Breast epithelium (tissue), 4 donors: ENCODE measurements at regions not wholly inside any gene's neighbourhood (a gene's known extent, or its start where the extent isn't known, plus 50 kb on each side); places are given as distances from the start of the nearest gene placed in this dataset.
"Not testable (repeated sequence)": the region's sequence is repeated elsewhere in the genome, so short reads cannot be mapped to it uniquely, and the experiment has no call there.

ENCODE experiments used
- DNase-seq, 2 donors: peaks; one replicate each; pipeline ENCODE4 v3.0.0-alpha.2; 2019; ENCODE audit warnings: low spot score in 2 of 2
- H3K27ac ChIP-seq, 2 donors: fragments of 200-600 bp; sonication (generic) in 1 of 2; one replicate each; pipeline ENCODE4 v1.5.1; 2016 to 2019; ENCODE audit warnings: mild to moderate bottlenecking in 1 of 2
- H3K27me3 ChIP-seq, 2 donors: fragments of 200-600 bp; sonication (generic) in 1 of 2; one replicate each; pipeline versions ENCODE4 v1.5.1 to v1.6.0; 2017 to 2019; ENCODE audit warnings: control low read depth in 1 of 2, mild to moderate bottlenecking in 1 of 2
- H3K36me3 ChIP-seq: fragments of 200-600 bp; one replicate; pipeline ENCODE4 v1.5.1; 2019
- H3K4me1 ChIP-seq, 2 donors: fragments of 200-600 bp; sonication (generic); one replicate each; pipeline ENCODE4 v1.5.1; 2016 to 2019; ENCODE audit warnings: control low read depth in 1 of 2
- H3K4me3 ChIP-seq, 3 donors: fragments of 200-600 bp; sonication (generic); 1 replicate in 2 of 3; 2 replicates in 1 of 3; pipeline ENCODE4 v1.5.1; 2016 to 2019; ENCODE audit warnings: mild to moderate bottlenecking in 3 of 3, moderate library complexity in 2 of 3
- H3K9me3 ChIP-seq, 2 donors: fragments of 200-600 bp; sonication (generic) in 1 of 2; one replicate each; pipeline ENCODE4 v1.5.1; 2016 to 2019; ENCODE audit warnings: control low read depth in 1 of 2
- CTCF ChIP-seq, 3 donors: fragments of 450-650 bp; IDR thresholded peaks; one replicate each; pipeline ENCODE4 v1.5.1; 2016 to 2017; ENCODE audit warnings: antibody characterized with exemption in 3 of 3, mild to moderate bottlenecking in 3 of 3, moderate library complexity in 3 of 3
- POLR2A ChIP-seq: fragments of 450-650 bp; IDR thresholded peaks from one replicate; pipeline ENCODE4 v1.6.1; 2016; ENCODE audit warnings: antibody characterized with exemption, mild to moderate bottlenecking, moderate library complexity
- POLR2AphosphoS5 ChIP-seq, 3 donors: sonication (generic); formaldehyde crosslinking; IDR thresholded peaks; one replicate each; pipeline ENCODE4 v1.6.1; 2017; ENCODE audit warnings: antibody characterized with exemption in 3 of 3
- intact Hi-C: fragments of 100-400 bp; cut with DNase I; formaldehyde crosslinking; loops from one replicate; pipeline ENCODE4 v1.15.1; 2023; ENCODE audit warnings: low total_unique reads

GRCh38 chr2:64889803-64890202 is 99.4 kb upstream of the SLC1A4 start:
- intact Hi-C loops, result no loop called here
- Histone ChIP-seq H3K4me1 (no peaks in the 10 kb centered on the region), H3K36me3 (no peaks in the 10 kb centered on the region), H3K27me3 (no peaks in the 10 kb centered on the region), H3K9me3 (no peaks in the 10 kb centered on the region), H3K27ac (no peak overlapping the region), H3K4me3 (no peak overlapping the region)
- no peak for DNase-seq
- no peak for TF ChIP-seq CTCF (IDR thresholded peaks at IDR 0.05)
- no peak for TF ChIP-seq POLR2AphosphoS5 (IDR thresholded peaks at IDR 0.05)
- no peak for TF ChIP-seq POLR2A

- intact Hi-C loops, H3K4me3 ChIP-seq, H3K27me3 ChIP-seq, H3K4me1 ChIP-seq, DNase-seq, H3K36me3 ChIP-seq, H3K9me3 ChIP-seq, H3K27ac ChIP-seq: not testable (repeated sequence)
Measured at GRCh38 chr2:64896572-64896971, 92.6 kb upstream of the SLC1A4 start.

GRCh38 chr2:64899081-64899865 is 89.9 kb upstream of the SLC1A4 start:
- no peaks in the 10 kb centered on the region for H3K4me1 ChIP-seq

GRCh38 chr2:64899876-64900275 is 89.3 kb upstream of the SLC1A4 start:
- H3K9me3 ChIP-seq, H3K36me3 ChIP-seq, H3K4me1 ChIP-seq, DNase-seq, H3K27ac ChIP-seq, intact Hi-C loops, H3K4me3 ChIP-seq, H3K27me3 ChIP-seq: not testable (repeated sequence)

More at GRCh38 chr2:64899081-64899865, 89.9 kb upstream of the SLC1A4 start:
- intact Hi-C loops, result no loop called here
- Histone ChIP-seq H3K27me3 (no peaks in the 10 kb centered on the region), H3K36me3 (no peaks in the 10 kb centered on the region), H3K4me3 (no peak overlapping the region), H3K27ac (no peak overlapping the region), H3K9me3 (no peaks in the 10 kb centered on the region)
- DNase-seq, result no peak
- TF ChIP-seq POLR2A, result no peak
- no peak for TF ChIP-seq CTCF (IDR thresholded peaks at IDR 0.05)
- no peak for TF ChIP-seq POLR2AphosphoS5 (IDR thresholded peaks at IDR 0.05)

GRCh38 chr2:64904413-64905329 is 84.5 kb upstream of the SLC1A4 start:
- Histone ChIP-seq H3K27ac (no peak overlapping the region), H3K4me1 (peaks cover 0 to 10% of the 10 kb centered on the region in 2 donors), H3K9me3 (no peaks in the 10 kb centered on the region), H3K36me3 (no peaks in the 10 kb centered on the region), H3K27me3 (no peaks in the 10 kb centered on the region), H3K4me3 (no peak overlapping the region)
- no peak for TF ChIP-seq CTCF (IDR thresholded peaks at IDR 0.05)
- no peak for TF ChIP-seq POLR2A
- no peak for TF ChIP-seq POLR2AphosphoS5 (IDR thresholded peaks at IDR 0.05)
- DNase-seq, result no peak
- intact Hi-C loops, result no loop called here
